ENCODE measurements at regions not wholly inside any gene's neighbourhood (a gene's known extent, or its start where the extent isn't known, plus 50 kb on each side); places are given as distances from the start of the nearest gene placed in this dataset.

DNA sequence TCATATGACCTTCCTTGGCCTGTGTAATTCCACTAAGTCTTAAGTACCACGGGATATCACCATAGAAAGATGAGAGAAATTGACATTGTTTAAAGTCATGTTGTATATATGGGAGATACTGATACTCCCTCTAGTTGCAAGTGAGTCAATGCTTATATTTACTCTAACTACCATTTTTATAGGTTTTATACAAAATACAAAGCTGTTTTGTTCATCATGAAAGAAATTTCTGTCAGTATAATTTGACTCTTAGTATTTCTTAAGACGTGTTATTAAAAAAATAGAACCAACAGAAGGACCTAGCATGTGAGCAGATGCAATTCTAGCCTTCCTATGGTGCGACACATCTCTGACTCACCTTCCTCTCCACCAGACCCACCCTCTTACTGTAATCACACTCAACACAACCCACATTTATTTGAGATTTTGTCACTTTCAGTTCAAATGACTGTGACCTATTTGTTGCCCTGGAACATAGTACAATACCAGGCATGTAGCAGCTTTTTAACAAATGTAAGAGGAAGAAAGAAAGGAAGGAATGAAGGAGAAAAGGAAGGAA, 453.1 kb downstream of the CMPK2 start:
- no TSS peak for BruUV-seq (replicated peaks)
- no peaks in the 10 kb centered on the region for H3K27me3 Mint-ChIP-seq (ENCODE audit: insufficient read depth, unreplicated experiment)
- H3K9me3 Mint-ChIP-seq (ENCODE audit: unreplicated experiment), result peaks cover 16% of the 10 kb centered on the region
- POLR2A ChIA-PET, result interaction anchor here (0.6 kb wide), 2 partner anchors 104 to 259 kb away, joined by 3 read pairs; no protein-coding TSS in a partner anchor
- CTCF ChIA-PET, result no interaction called here
- no peak overlapping the region for H3K4me3 Mint-ChIP-seq (ENCODE audit: unreplicated experiment)
- intact Hi-C loops (cut with micrococcal nuclease), result no loop called here
- peaks cover 23% of the 10 kb centered on the region for H3K4me1 Mint-ChIP-seq (ENCODE audit: insufficient read depth, unreplicated experiment)
- TF ChIP-seq, protein P1, sequence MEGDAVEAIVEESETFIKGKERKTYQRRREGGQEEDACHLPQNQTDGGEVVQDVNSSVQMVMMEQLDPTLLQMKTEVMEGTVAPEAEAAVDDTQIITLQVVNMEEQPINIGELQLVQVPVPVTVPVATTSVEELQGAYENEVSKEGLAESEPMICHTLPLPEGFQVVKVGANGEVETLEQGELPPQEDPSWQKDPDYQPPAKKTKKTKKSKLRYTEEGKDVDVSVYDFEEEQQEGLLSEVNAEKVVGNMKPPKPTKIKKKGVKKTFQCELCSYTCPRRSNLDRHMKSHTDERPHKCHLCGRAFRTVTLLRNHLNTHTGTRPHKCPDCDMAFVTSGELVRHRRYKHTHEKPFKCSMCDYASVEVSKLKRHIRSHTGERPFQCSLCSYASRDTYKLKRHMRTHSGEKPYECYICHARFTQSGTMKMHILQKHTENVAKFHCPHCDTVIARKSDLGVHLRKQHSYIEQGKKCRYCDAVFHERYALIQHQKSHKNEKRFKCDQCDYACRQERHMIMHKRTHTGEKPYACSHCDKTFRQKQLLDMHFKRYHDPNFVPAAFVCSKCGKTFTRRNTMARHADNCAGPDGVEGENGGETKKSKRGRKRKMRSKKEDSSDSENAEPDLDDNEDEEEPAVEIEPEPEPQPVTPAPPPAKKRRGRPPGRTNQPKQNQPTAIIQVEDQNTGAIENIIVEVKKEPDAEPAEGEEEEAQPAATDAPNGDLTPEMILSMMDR (IDR thresholded peaks at IDR 0.05; ENCODE audit: unreplicated experiment), result no peak
- peak; percentile 20 for DNase-seq (ENCODE audit: unreplicated experiment)
- H3K36me3 Mint-ChIP-seq (ENCODE audit: insufficient read depth, unreplicated experiment), result no peaks in the 10 kb centered on the region
- H3K27ac Mint-ChIP-seq (ENCODE audit: low read depth, unreplicated experiment), result peak overlapping the region; percentile 83

DNA sequence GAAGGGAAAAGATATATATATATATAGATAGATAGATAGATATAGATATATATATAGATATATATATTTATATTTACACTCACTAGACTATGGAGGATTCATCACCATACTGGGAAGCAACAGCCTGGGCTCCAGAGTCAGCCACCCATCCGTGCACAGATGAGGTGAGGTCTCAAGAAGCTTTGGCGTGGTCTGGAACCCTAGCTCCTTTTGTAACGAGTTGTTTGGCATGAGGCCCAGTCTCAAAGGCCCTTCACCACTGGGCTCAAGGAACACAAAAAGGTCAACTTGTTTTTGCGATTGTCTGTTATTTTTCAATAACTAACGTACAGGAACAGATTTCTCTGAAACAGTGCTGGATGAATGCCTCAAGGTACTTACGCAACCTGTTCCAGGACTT, 448.7 kb downstream of the CMPK2 start:
- peaks cover 8% of the 10 kb centered on the region for H3K4me1 Mint-ChIP-seq (ENCODE audit: insufficient read depth, unreplicated experiment)
- H3K27ac Mint-ChIP-seq (ENCODE audit: low read depth, unreplicated experiment), result no peak overlapping the region
- intact Hi-C loops (cut with micrococcal nuclease), result no loop called here

DNA sequence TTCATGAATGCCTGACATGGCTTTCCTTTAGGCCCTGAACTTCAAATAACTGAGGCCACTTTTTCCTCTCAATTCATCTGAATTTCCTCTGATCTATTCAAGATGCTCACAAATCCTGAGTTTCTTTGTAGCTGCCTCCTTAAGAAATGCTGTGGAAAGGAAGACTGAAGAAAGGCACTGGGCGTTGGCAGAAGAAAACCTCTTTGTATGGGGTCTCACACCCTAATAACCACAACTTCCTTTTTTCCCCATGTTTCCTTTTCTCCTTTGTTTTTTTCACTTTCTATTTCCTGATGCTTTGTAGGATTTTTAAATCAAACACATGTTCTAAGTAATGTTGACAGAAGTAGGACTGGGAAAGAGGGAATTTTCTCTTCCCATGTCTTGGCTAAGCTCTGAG, 447.4 kb downstream of the CMPK2 start:
- DNase-seq (ENCODE audit: unreplicated experiment), result no peak
- Mint-ChIP-seq H3K9me3 (ENCODE audit: unreplicated experiment) (peaks cover 8% of the 10 kb centered on the region), H3K4me1 (ENCODE audit: insufficient read depth, unreplicated experiment) (no peaks in the 10 kb centered on the region), H3K27me3 (ENCODE audit: insufficient read depth, unreplicated experiment) (no peaks in the 10 kb centered on the region), H3K27ac (ENCODE audit: low read depth, unreplicated experiment) (no peak overlapping the region), H3K36me3 (ENCODE audit: insufficient read depth, unreplicated experiment) (no peaks in the 10 kb centered on the region), H3K4me3 (ENCODE audit: unreplicated experiment) (no peak overlapping the region)
- intact Hi-C loops (cut with micrococcal nuclease), result no loop called here
- BruUV-seq (replicated peaks), result no TSS peak
- ChIA-PET CTCF (no interaction called here), POLR2A (no interaction called here)
- TF ChIP-seq, protein P1 (IDR thresholded peaks at IDR 0.05; ENCODE audit: unreplicated experiment), result no peak

More for the DNA sequence above, 448.7 kb downstream of the CMPK2 start:
- Mint-ChIP-seq H3K27me3 (ENCODE audit: insufficient read depth, unreplicated experiment) (no peaks in the 10 kb centered on the region), H3K9me3 (ENCODE audit: unreplicated experiment) (peaks cover 8% of the 10 kb centered on the region), H3K36me3 (ENCODE audit: insufficient read depth, unreplicated experiment) (no peaks in the 10 kb centered on the region), H3K4me3 (ENCODE audit: unreplicated experiment) (no peak overlapping the region)
- no peak for DNase-seq (ENCODE audit: unreplicated experiment)
- CTCF ChIA-PET, result no interaction called here
- TF ChIP-seq, protein P1 (IDR thresholded peaks at IDR 0.05; ENCODE audit: unreplicated experiment), result no peak
- POLR2A ChIA-PET, result no interaction called here
- BruUV-seq (replicated peaks), result no TSS peak

DNA sequence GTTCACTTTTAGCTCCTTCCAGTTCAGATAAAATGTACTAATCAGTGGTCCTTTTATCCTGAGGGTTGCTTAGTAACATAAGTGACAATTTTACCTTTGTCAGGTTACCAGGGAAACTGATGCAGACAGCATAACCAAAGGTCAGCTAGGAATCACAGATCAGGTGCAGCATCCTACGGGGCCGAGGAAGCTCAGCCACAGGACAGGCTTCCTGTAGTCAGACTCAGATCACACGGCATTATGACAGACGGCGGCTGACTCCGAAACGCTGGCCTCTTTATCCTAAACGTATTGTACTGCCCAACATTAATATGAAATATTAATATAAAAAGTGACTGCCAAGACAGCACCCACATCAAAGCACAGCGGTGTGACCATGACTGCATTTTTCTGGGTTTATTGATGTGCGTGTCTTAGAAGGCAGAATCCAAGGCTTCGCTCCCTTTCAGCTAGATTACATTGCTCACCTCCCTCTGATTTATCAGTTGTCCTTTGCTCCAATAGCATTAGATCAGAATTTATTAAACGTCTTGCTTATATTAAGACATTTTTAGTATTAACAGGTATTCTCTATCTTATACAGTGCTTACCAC, 444.5 kb downstream of the CMPK2 start:
- TF ChIP-seq, protein P1 (IDR thresholded peaks at IDR 0.05; ENCODE audit: unreplicated experiment), result no peak
- BruUV-seq (replicated peaks), result no TSS peak
- Mint-ChIP-seq H3K36me3 (ENCODE audit: insufficient read depth, unreplicated experiment) (no peaks in the 10 kb centered on the region), H3K4me1 (ENCODE audit: insufficient read depth, unreplicated experiment) (no peaks in the 10 kb centered on the region), H3K27me3 (ENCODE audit: insufficient read depth, unreplicated experiment) (no peaks in the 10 kb centered on the region), H3K4me3 (ENCODE audit: unreplicated experiment) (no peak overlapping the region), H3K27ac (ENCODE audit: low read depth, unreplicated experiment) (no peak overlapping the region), H3K9me3 (ENCODE audit: unreplicated experiment) (peaks cover 8% of the 10 kb centered on the region)
- CTCF ChIA-PET, result interaction anchor here (0.6 to 1.1 kb wide), 2 partner anchors 85 to 781 kb away, joined by 4 read pairs; no protein-coding TSS in a partner anchor
- no peak for DNase-seq (ENCODE audit: unreplicated experiment)
- intact Hi-C loops (cut with micrococcal nuclease), result no loop called here
- POLR2A ChIA-PET, result no interaction called here

All from MCF 10A (cell line).